ENCODE measurements at regions not wholly inside any gene's neighbourhood (a gene's known extent, or its start where the extent isn't known, plus 50 kb on each side); places are given as distances from the start of the nearest gene placed in this dataset.

DNA sequence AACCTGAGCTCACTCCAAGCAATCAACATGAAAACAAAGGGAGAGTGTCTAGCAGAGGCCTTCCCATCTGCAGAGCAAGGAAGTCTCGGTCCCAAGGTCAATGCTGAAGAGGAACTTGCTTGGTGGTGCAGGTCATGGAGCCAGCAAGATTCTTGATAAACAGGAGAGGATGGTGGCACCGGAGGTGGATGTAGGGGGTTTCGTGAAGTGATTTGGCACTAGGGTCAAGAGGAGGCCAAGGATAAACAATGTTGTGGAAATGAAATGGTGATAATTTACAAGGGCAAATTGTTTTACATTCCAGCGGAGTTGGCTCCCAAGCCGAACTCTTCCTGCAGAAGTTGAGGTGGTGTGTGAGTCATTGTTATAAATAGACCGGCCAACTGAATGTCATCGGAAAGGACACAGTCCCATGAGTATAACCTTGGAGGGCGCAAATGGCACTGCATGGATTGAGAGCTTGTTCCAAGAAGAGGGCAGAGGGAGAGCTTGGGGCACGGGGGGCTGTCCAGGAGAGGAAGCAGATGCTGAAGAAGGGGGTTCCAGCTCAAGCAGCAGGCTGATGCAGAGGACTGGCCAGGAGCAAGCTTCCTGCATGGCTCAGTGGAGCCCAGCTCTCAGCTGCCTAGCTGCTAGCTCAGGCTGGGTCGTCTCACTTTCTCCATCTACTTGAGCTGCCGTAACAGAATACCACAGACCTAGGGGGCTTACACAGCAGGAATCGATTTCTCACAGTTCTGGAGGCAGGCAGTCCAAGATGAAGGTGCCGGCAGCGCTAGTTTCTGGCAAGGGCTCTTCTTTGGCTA, 136.6 kb downstream of the COPRS start:
- TF ChIP-seq, protein P1, sequence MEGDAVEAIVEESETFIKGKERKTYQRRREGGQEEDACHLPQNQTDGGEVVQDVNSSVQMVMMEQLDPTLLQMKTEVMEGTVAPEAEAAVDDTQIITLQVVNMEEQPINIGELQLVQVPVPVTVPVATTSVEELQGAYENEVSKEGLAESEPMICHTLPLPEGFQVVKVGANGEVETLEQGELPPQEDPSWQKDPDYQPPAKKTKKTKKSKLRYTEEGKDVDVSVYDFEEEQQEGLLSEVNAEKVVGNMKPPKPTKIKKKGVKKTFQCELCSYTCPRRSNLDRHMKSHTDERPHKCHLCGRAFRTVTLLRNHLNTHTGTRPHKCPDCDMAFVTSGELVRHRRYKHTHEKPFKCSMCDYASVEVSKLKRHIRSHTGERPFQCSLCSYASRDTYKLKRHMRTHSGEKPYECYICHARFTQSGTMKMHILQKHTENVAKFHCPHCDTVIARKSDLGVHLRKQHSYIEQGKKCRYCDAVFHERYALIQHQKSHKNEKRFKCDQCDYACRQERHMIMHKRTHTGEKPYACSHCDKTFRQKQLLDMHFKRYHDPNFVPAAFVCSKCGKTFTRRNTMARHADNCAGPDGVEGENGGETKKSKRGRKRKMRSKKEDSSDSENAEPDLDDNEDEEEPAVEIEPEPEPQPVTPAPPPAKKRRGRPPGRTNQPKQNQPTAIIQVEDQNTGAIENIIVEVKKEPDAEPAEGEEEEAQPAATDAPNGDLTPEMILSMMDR (IDR thresholded peaks at IDR 0.05; ENCODE audit: poor library complexity) = no peak
- no peak for TF ChIP-seq EZH2phosphoT487 (IDR thresholded peaks at IDR 0.05; ENCODE audit: low read depth, severe bottlenecking, unreplicated experiment)
- TF ChIP-seq EZH2 (IDR thresholded peaks at IDR 0.05; ENCODE audit: borderline replicate concordance) = no peak

All from hepatocyte (in vitro differentiated cells).